SK-N-MC (cell line): ENCODE measurements at regions not wholly inside any gene's neighbourhood (a gene's known extent, or its start where the extent isn't known, plus 50 kb on each side); places are given as distances from the start of the nearest gene placed in this dataset.

Experiments used
- EZH2 ChIP-seq: fragments of 200-600 bp; sonication (generic); IDR thresholded peaks from one replicate; pipeline ENCODE4 v1.6.1; 2017; ENCODE audit warnings: antibody characterized with exemption
- POLR2AphosphoS5 ChIP-seq: IDR thresholded peaks from 2 replicates; pipeline ENCODE4 v1.6.1; 2012; ENCODE audit warnings: mild to moderate bottlenecking, low read depth, low read length, borderline replicate concordance

- TF ChIP-seq POLR2AphosphoS5: no peak
- no peak for TF ChIP-seq EZH2
Measured at GRCh38 chr3:117059067-117059955, 349.7 kb downstream of the TUSC7 start.
